ENCODE measurements at regions not wholly inside any gene's neighbourhood (a gene's known extent, or its start where the extent isn't known, plus 50 kb on each side); places are given as distances from the start of the nearest gene placed in this dataset.

- Histone ChIP-seq H3K36me3 (ENCODE audit: insufficient read depth, low read length, poor library complexity, severe bottlenecking) (no peaks in the 10 kb centered on the region), H3K4me3 (ENCODE audit: low read depth, low read length, poor library complexity, severe bottlenecking) (no peak overlapping the region), H3K9me3 (ENCODE audit: low read depth, low read length, poor library complexity, severe bottlenecking) (no peaks in the 10 kb centered on the region), H3K27ac (ENCODE audit: low read depth, low read length, poor library complexity, severe bottlenecking) (no peak overlapping the region), H3K4me1 (ENCODE audit: insufficient read depth, low read length, poor library complexity, severe bottlenecking) (no peaks in the 10 kb centered on the region), H3K27me3 (replicated peaks; ENCODE audit: insufficient read depth, low read depth, low read length, poor library complexity) (peaks cover 29% of the 10 kb centered on the region)
- ChIA-PET CTCF (no interaction called here), POLR2A (ENCODE audit: low non-redundant PET) (no interaction called here)
- no peak for DNase-seq (ENCODE audit: low spot score)
- TF ChIP-seq EZH2 (IDR thresholded peaks at IDR 0.05; ENCODE audit: borderline replicate concordance, low read depth, low read length, poor library complexity, severe bottlenecking) (no peak), CTCF (conservative IDR thresholded peaks at IDR 0.05; ENCODE audit: low read depth, low read length) (no peak)
- intact Hi-C loops (cut with micrococcal nuclease; ENCODE audit: unreplicated experiment) = no loop called here
- BruUV-seq (replicated peaks) = no TSS peak
Observed at GRCh38 chr15:101570241-101570640, 80.7 kb upstream of the PCSK6 start.

GRCh38 chr15:101568821-101569555 lies 79.5 kb upstream of the PCSK6 start:
- H3K9me3 ChIP-seq (ENCODE audit: low read depth, low read length, poor library complexity, severe bottlenecking) = no peaks in the 10 kb centered on the region
- peaks cover 27% of the 10 kb centered on the region for H3K27me3 ChIP-seq (replicated peaks; ENCODE audit: insufficient read depth, low read depth, low read length, poor library complexity)
- no peaks in the 10 kb centered on the region for H3K4me1 ChIP-seq (ENCODE audit: insufficient read depth, low read length, poor library complexity, severe bottlenecking)
- DNase-seq (ENCODE audit: low spot score) = no peak
- intact Hi-C loops (cut with micrococcal nuclease; ENCODE audit: unreplicated experiment) = no loop called here
- CTCF ChIA-PET = no interaction called here
- TF ChIP-seq CTCF (conservative IDR thresholded peaks at IDR 0.05; ENCODE audit: low read depth, low read length) (no peak), EZH2 (IDR thresholded peaks at IDR 0.05; ENCODE audit: borderline replicate concordance, low read depth, low read length, poor library complexity, severe bottlenecking) (no peak)
- H3K27ac ChIP-seq (ENCODE audit: low read depth, low read length, poor library complexity, severe bottlenecking) = no peak overlapping the region
- BruUV-seq (replicated peaks) = no TSS peak
- POLR2A ChIA-PET (ENCODE audit: low non-redundant PET) = no interaction called here
- no peak overlapping the region for H3K4me3 ChIP-seq (ENCODE audit: low read depth, low read length, poor library complexity, severe bottlenecking)
- H3K36me3 ChIP-seq (ENCODE audit: insufficient read depth, low read length, poor library complexity, severe bottlenecking) = no peaks in the 10 kb centered on the region

- Histone ChIP-seq H3K27ac (ENCODE audit: low read depth, low read length, poor library complexity, severe bottlenecking) (no peak overlapping the region), H3K27me3 (replicated peaks; ENCODE audit: insufficient read depth, low read depth, low read length, poor library complexity) (peaks cover 20% of the 10 kb centered on the region), H3K36me3 (ENCODE audit: insufficient read depth, low read length, poor library complexity, severe bottlenecking) (no peaks in the 10 kb centered on the region), H3K4me3 (ENCODE audit: low read depth, low read length, poor library complexity, severe bottlenecking) (no peak overlapping the region), H3K9me3 (ENCODE audit: low read depth, low read length, poor library complexity, severe bottlenecking) (no peaks in the 10 kb centered on the region), H3K4me1 (ENCODE audit: insufficient read depth, low read length, poor library complexity, severe bottlenecking) (no peaks in the 10 kb centered on the region)
- TF ChIP-seq EZH2 (IDR thresholded peaks at IDR 0.05; ENCODE audit: borderline replicate concordance, low read depth, low read length, poor library complexity, severe bottlenecking) = no peak
- no peak for TF ChIP-seq CTCF (conservative IDR thresholded peaks at IDR 0.05; ENCODE audit: low read depth, low read length)
- intact Hi-C loops (cut with micrococcal nuclease; ENCODE audit: unreplicated experiment) = no loop called here
- DNase-seq (ENCODE audit: low spot score) = no peak
- ChIA-PET CTCF (no interaction called here), POLR2A (ENCODE audit: low non-redundant PET) (no interaction called here)
- no TSS peak for BruUV-seq (replicated peaks)
Observed at GRCh38 chr15:101568309-101568708, 78.8 kb upstream of the PCSK6 start.
